ENCODE measurements at regions not wholly inside any gene's neighbourhood (a gene's known extent, or its start where the extent isn't known, plus 50 kb on each side); places are given as distances from the start of the nearest gene placed in this dataset.

- no peak for DNase-seq
Measured at GRCh38 chr16:50868577-50868976, 126.7 kb downstream of the CYLD start.

- no peak for DNase-seq
Measured at GRCh38 chr16:50866806-50867205, 124.9 kb downstream of the CYLD start.

GRCh38 chr16:50864386-50864785 is 122.5 kb downstream of the CYLD start:
- no peak for DNase-seq

- DNase-seq: no peak
Measured at GRCh38 chr16:50863644-50864144, 121.8 kb downstream of the CYLD start.

- no peak for DNase-seq
Measured at GRCh38 chr16:50862818-50863643, 121.1 kb downstream of the CYLD start.

- no peak for DNase-seq
Measured at GRCh38 chr16:50861970-50862411, 120.1 kb downstream of the CYLD start.

- DNase-seq: no peak
Measured at GRCh38 chr16:50861451-50861850, 119.6 kb downstream of the CYLD start.

GRCh38 chr16:50859628-50860360 is 117.9 kb downstream of the CYLD start:
- no peak for DNase-seq

- DNase-seq: no peak
Measured at GRCh38 chr16:50858877-50859627, 117.2 kb downstream of the CYLD start.

GRCh38 chr16:50858376-50858775 is 116.5 kb downstream of the CYLD start:
- DNase-seq: no peak

- DNase-seq: no peak
Measured at GRCh38 chr16:50857881-50858280, 116.0 kb downstream of the CYLD start.

- DNase-seq: no peak
Measured at GRCh38 chr16:50856991-50857390, 115.1 kb downstream of the CYLD start.

- DNase-seq: no peak
Measured at GRCh38 chr16:50853329-50853728, 111.4 kb downstream of the CYLD start.
